Prostate gland (tissue), 2 donors: ENCODE measurements at regions not wholly inside any gene's neighbourhood (a gene's known extent, or its start where the extent isn't known, plus 50 kb on each side); places are given as distances from the start of the nearest gene placed in this dataset.
"Not testable (repeated sequence)": the region's sequence is repeated elsewhere in the genome, so short reads cannot be mapped to it uniquely, and the experiment has no call there.

Experiments
- DNase-seq: peaks from one replicate; pipeline ENCODE4 v3.0.0-alpha.2; 2019; ENCODE audit warnings: low spot score
- H3K27ac ChIP-seq, 2 donors: fragments of 200-600 bp; sonication (generic); 2 replicates each; pipeline ENCODE4 v1.5.1; 2017 to 2019
- H3K27me3 ChIP-seq: fragments of 200-600 bp; sonication (generic); replicated peaks from 2 replicates; pipeline ENCODE4 v1.5.1; 2019; ENCODE audit not compliant: insufficient read depth
- H3K36me3 ChIP-seq, 2 donors: fragments of 200-600 bp; sonication (generic); 1 replicate in 1 of 2; 2 replicates in 1 of 2; pipeline versions ENCODE4 v1.5.1 to v1.8.1; 2017 to 2019
- H3K4me1 ChIP-seq: fragments of 200-600 bp; sonication (generic); replicated peaks from 2 replicates; pipeline ENCODE4 v1.5.1; 2019
- H3K4me3 ChIP-seq, 2 donors: fragments of 200-600 bp; sonication (generic); 2 replicates each; pipeline ENCODE4 v1.5.1; 2017 to 2019
- H3K9me3 ChIP-seq: fragments of 200-600 bp; sonication (generic); 2 replicates; pipeline ENCODE4 v1.5.1; 2017
- POLR2A ChIP-seq: fragments of 450-650 bp; IDR thresholded peaks from one replicate; pipeline ENCODE4 v1.6.1; 2016; ENCODE audit warnings: antibody characterized with exemption, mild to moderate bottlenecking
- POLR2AphosphoS5 ChIP-seq: sonication (generic); formaldehyde crosslinking; IDR thresholded peaks from one replicate; pipeline ENCODE4 v1.6.1; 2017; ENCODE audit warnings: antibody characterized with exemption
- WGBS: methylation state at CpG from one replicate; pipeline ENCODE4 v1.1.5; 2018; 5-methylcytosine and 5-hydroxymethylcytosine counted together
- intact Hi-C: fragments of 100-400 bp; cut with DNase I; formaldehyde crosslinking; loops from one replicate; pipeline ENCODE4 v1.14.2; 2022
- TF ChIP-seq, protein P1 (sequence below), 4 experiments: fragments of 200-600 bp in 2 of 4; fragments of 450-650 bp in 2 of 4; sonication (generic) in 2 of 4; IDR thresholded peaks; 1 replicate in 3 of 4; 2 replicates in 1 of 4; pipeline ENCODE4 v1.5.1; 2016 to 2019; ENCODE audit warnings: antibody characterized with exemption in 4 of 4, mild to moderate bottlenecking in 2 of 4, moderate library complexity in 2 of 4

DNA sequence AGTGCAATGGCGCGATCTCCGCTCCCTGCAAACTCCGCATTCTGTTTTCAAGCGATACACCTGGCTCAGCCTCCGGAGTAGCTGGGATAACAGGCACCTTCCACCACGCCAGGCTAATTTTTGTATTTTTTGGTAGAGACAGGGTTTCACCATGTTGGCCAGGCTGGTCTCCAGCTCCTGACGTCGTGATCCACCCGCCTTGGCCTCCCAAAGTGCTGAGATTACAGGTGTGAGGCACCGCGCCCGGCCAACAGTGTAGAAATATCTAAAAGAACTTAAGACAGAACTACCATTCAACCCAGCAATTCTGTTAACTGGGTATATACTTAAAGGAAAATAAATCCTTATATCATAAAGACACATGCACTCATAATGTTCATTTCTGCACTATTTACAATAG lies 335.3 kb upstream of the LUZP2 start:
- WGBS: 95% methylated on average over 13 of the region's 13 CpGs
- Histone ChIP-seq H3K4me3 (no peak overlapping the region), H3K36me3 (no peaks in the 10 kb centered on the region), H3K4me1 (no peaks in the 10 kb centered on the region), H3K9me3 (no peaks in the 10 kb centered on the region), H3K27me3 (no peaks in the 10 kb centered on the region), H3K27ac (no peak overlapping the region)
- no peak for DNase-seq
- intact Hi-C loops: no loop called here
- TF ChIP-seq POLR2A (no peak), POLR2AphosphoS5 (no peak)
- TF ChIP-seq, protein P1, sequence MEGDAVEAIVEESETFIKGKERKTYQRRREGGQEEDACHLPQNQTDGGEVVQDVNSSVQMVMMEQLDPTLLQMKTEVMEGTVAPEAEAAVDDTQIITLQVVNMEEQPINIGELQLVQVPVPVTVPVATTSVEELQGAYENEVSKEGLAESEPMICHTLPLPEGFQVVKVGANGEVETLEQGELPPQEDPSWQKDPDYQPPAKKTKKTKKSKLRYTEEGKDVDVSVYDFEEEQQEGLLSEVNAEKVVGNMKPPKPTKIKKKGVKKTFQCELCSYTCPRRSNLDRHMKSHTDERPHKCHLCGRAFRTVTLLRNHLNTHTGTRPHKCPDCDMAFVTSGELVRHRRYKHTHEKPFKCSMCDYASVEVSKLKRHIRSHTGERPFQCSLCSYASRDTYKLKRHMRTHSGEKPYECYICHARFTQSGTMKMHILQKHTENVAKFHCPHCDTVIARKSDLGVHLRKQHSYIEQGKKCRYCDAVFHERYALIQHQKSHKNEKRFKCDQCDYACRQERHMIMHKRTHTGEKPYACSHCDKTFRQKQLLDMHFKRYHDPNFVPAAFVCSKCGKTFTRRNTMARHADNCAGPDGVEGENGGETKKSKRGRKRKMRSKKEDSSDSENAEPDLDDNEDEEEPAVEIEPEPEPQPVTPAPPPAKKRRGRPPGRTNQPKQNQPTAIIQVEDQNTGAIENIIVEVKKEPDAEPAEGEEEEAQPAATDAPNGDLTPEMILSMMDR (IDR thresholded peaks at IDR 0.05): no peak

DNA sequence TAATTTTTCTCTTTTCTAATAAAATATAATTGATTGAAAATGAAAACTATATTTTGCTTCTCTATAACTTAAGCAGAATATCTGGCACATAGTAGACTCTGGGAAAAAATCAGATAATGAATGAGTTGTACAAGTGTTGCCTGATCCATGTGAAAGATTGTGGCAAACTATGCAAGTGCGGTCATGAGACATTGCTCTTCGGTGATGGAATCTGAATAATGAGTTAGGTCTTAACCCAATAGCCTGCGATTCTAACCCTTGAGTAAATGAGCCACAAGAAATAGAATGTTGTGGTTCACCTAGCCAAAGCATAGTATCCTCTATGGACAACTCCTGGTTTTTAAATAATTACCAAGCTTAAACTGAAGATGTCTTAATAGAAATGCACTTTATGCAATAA lies 333.7 kb upstream of the LUZP2 start:
- WGBS: 87% methylated on average over 3 of the region's 3 CpGs
- intact Hi-C loops: no loop called here

DNA sequence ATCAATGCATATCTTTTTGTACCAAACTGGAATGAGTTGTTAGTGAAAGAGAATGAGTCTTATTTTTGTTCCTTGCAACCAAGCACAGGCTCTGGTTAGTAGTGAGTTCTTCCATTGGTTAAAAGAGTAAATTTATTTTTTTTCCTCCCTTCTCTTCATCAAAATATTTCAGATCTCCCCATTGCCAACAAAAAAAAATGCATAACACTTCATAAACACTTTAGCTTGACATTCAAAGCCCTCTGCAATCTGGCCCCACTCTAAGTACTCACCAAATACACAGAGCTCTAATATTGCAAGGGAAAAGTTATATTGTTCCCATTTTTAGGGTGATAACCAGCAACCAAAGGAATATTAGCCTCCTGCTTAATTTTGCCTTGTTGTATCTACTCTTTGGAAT lies 333.0 kb upstream of the LUZP2 start:
- TF ChIP-seq POLR2AphosphoS5 (no peak), POLR2A (no peak)
- TF ChIP-seq, protein P1 (IDR thresholded peaks at IDR 0.05): no peak
- DNase-seq: no peak
- Histone ChIP-seq H3K9me3 (no peaks in the 10 kb centered on the region), H3K27ac (no peak overlapping the region), H3K27me3 (no peaks in the 10 kb centered on the region), H3K4me1 (no peaks in the 10 kb centered on the region), H3K4me3 (no peak overlapping the region), H3K36me3 (no peaks in the 10 kb centered on the region)
- intact Hi-C loops: no loop called here

More for the DNA sequence above, 333.7 kb upstream of the LUZP2 start:
- H3K36me3 ChIP-seq: no peaks in the 10 kb centered on the region
- DNase-seq: no peak
- H3K4me1 ChIP-seq: no peaks in the 10 kb centered on the region
- H3K27ac ChIP-seq: no peak overlapping the region
- H3K9me3 ChIP-seq: no peaks in the 10 kb centered on the region
- TF ChIP-seq, protein P1 (IDR thresholded peaks at IDR 0.05): no peak
- TF ChIP-seq POLR2AphosphoS5: no peak
- TF ChIP-seq POLR2A: no peak
- H3K27me3 ChIP-seq: no peaks in the 10 kb centered on the region
- H3K4me3 ChIP-seq: no peak overlapping the region

DNA sequence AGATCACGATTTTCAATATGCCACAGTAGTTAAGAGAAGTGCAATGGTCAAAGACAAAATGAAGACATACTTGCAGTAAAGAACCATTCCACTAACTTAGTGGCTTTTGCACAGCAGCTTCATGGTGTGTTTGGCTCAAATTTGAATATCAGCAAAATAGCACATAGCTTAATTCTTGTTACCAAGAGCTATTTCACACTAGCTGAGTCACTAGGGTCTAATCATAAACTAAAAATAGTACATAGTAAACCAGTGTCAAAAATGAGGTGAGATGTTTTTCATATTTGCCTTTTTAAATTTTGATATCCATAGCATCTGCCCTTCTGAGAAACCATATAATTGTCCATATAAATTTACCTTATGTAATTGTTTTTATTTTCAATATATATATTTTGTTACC lies 325.0 kb upstream of the LUZP2 start:
- no peaks in the 10 kb centered on the region for H3K4me1 ChIP-seq
- H3K36me3 ChIP-seq: no peaks in the 10 kb centered on the region
- no peak for DNase-seq
- TF ChIP-seq POLR2A (no peak), POLR2AphosphoS5 (no peak)
- TF ChIP-seq, protein P1 (IDR thresholded peaks at IDR 0.05): no peak
- H3K9me3 ChIP-seq: no peaks in the 10 kb centered on the region
- intact Hi-C loops: no loop called here
- H3K27me3 ChIP-seq: no peaks in the 10 kb centered on the region
- H3K4me3 ChIP-seq: no peak overlapping the region
- 87% methylated on average over 1 of the region's 1 CpG for WGBS
- no peak overlapping the region for H3K27ac ChIP-seq

DNA sequence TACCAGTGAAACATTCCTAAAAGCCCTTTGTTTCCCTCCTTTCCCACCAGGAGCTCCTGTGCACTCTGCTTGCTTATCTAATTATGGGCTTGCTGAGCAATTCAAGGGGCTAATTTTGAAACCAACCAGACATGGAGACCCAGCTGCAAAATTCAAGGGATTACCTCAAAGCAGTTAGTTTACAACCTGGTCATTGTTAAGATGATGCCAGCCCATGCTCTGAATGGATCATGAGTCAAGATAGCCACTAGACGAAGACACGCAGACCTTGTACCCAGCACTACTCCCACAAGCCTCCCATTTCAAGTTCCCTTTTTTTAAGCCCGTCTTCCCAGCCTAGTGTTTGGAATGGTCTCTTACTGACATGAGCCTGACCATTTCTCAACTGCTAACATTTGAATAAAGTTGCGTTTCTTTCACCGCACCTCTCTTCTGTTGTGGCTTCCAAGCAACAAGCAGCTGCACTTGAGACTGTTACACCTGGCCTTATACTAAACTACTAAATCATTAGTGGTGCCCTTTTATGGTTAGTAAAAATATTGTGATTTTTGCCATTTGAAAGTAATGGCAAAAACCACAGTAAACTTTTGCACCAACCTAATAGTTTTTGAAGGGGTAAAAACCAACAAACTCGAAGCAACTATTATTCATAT lies 315.3 kb upstream of the LUZP2 start:
- no peaks in the 10 kb centered on the region for H3K9me3 ChIP-seq
- no peak for DNase-seq
- H3K4me3 ChIP-seq: no peak overlapping the region
- H3K27ac ChIP-seq: no peak overlapping the region
- H3K36me3 ChIP-seq: no peaks in the 10 kb centered on the region
- no peaks in the 10 kb centered on the region for H3K27me3 ChIP-seq
- no peaks in the 10 kb centered on the region for H3K4me1 ChIP-seq
- intact Hi-C loops: no loop called here
- TF ChIP-seq, protein P1 (IDR thresholded peaks at IDR 0.05): no peak
- TF ChIP-seq POLR2A: no peak
- TF ChIP-seq POLR2AphosphoS5: no peak
- 70% methylated on average over 6 of the region's 6 CpGs for WGBS

DNA sequence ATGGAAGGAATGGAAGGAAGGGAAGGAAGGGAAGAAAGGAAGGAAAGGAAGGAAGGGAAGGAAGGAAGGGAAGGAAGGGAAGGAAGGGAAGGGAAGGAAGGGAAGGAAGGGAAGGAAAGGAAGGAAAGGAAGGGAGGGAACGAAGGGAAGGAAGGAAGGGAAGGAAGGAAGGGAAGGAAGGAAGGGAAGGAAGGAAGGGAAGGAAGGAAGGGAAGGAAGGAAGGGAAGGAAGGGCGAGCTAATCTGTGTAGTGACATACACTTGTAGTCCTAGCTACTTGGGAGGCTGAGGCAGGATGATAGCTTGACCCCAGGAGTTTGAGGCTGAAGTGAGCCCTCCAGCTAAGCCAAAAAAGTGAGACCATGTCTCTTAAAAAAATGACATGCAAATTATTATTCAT lies 311.3 kb upstream of the LUZP2 start:
- H3K4me1 ChIP-seq, H3K27ac ChIP-seq, DNase-seq, H3K27me3 ChIP-seq, H3K9me3 ChIP-seq, intact Hi-C loops, H3K36me3 ChIP-seq, H3K4me3 ChIP-seq: not testable (repeated sequence)
- 92% methylated on average over 2 of the region's 2 CpGs for whole genome bisulfite sequencing
